ENCODE measurements at regions not wholly inside any gene's neighbourhood (a gene's known extent, or its start where the extent isn't known, plus 50 kb on each side); places are given as distances from the start of the nearest gene placed in this dataset.

GRCh38 chr7:80347173-80347572 lies 164.7 kb downstream of the GNAT3 start:
- TF ChIP-seq CTCF (IDR thresholded peaks at IDR 0.05) = no peak
- TF ChIP-seq ZFX (IDR thresholded peaks at IDR 0.05; ENCODE audit: borderline replicate concordance) = no peak

GRCh38 chr7:80346704-80347103 lies 165.2 kb downstream of the GNAT3 start:
- H3K27ac ChIP-seq = no peak overlapping the region
- no peak for TF ChIP-seq ZFX (IDR thresholded peaks at IDR 0.05; ENCODE audit: borderline replicate concordance)
- no peak for TF ChIP-seq CTCF (IDR thresholded peaks at IDR 0.05)

More at GRCh38 chr7:80347173-80347572, 164.7 kb downstream of the GNAT3 start:
- no peak overlapping the region for H3K27ac ChIP-seq

- no peak overlapping the region for H3K27ac ChIP-seq
- no peak for TF ChIP-seq ZFX (IDR thresholded peaks at IDR 0.05; ENCODE audit: borderline replicate concordance)
- no peak for TF ChIP-seq CTCF (IDR thresholded peaks at IDR 0.05)
Measured at GRCh38 chr7:80335511-80336231, 176.2 kb downstream of the GNAT3 start.

- no peak overlapping the region for H3K27ac ChIP-seq
- no peak for TF ChIP-seq CTCF (IDR thresholded peaks at IDR 0.05)
- no peak for TF ChIP-seq ZFX (IDR thresholded peaks at IDR 0.05; ENCODE audit: borderline replicate concordance)
Measured at GRCh38 chr7:80334908-80335307, 177.0 kb downstream of the GNAT3 start.

- TF ChIP-seq ZFX (IDR thresholded peaks at IDR 0.05; ENCODE audit: borderline replicate concordance) (no peak), CTCF (IDR thresholded peaks at IDR 0.05) (no peak)
- no peak overlapping the region for H3K27ac ChIP-seq
Measured at GRCh38 chr7:80334196-80334595, 177.7 kb downstream of the GNAT3 start.

- TF ChIP-seq ZFX (IDR thresholded peaks at IDR 0.05; ENCODE audit: borderline replicate concordance) (no peak), CTCF (IDR thresholded peaks at IDR 0.05) (no peak)
- no peak overlapping the region for H3K27ac ChIP-seq
Measured at GRCh38 chr7:80333040-80333439, 178.8 kb downstream of the GNAT3 start.

GRCh38 chr7:80330434-80330833 lies 181.4 kb downstream of the GNAT3 start:
- TF ChIP-seq CTCF (IDR thresholded peaks at IDR 0.05) (no peak), ZFX (IDR thresholded peaks at IDR 0.05; ENCODE audit: borderline replicate concordance) (no peak)

More at GRCh38 chr7:80330434-80330833, 181.4 kb downstream of the GNAT3 start:
- no peak overlapping the region for H3K27ac ChIP-seq
